ENCODE measurements at regions not wholly inside any gene's neighbourhood (a gene's known extent, or its start where the extent isn't known, plus 50 kb on each side); places are given as distances from the start of the nearest gene placed in this dataset.

DNA sequence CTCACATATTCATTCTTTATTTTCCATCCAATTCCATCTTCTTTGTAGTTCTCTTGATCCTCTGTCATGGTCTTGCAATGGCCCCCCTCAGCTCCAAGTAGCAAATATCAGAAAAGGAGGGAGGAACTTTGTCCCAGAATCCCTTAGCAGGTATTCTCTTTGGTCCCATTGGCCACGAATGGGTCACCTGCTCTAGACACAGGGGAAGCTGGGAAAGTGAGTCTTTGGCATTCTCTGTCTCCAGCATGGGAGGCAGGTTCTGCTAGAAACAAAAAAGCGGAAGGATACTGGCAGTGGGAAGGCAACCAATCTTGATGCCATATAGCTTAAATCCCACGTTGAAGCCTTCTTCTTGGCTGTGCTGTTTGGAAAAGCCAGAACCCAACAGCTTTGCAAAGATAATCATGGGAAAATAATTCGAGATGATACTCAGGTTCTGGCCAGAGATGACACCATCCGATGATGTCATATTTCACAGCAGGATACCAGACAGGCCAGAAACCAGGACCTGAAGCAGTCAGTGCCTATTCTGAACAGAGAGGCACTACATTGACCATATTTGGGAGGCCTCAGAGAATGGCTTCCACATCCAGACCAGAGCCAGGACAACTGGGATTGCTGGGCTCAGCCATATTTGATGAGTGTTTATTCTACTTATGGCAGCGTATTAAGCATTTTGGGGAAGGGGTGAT is 110.4 kb upstream of the ATXN3L start:
- H3K4me3 ChIP-seq (ENCODE audit: insufficient read depth, low read depth, low read length), result no peak overlapping the region
- H3K27ac ChIP-seq (ENCODE audit: insufficient read depth, low read depth, low read length, poor library complexity, severe bottlenecking), result no peak overlapping the region
- 96% methylated on average over 6 of the region's 6 CpGs for WGBS, 2 experiments
- H3K9me3 ChIP-seq (ENCODE audit: control insufficient read depth, low read length), result no peaks in the 10 kb centered on the region
- H3K4me1 ChIP-seq (ENCODE audit: control insufficient read depth, insufficient read depth, low read length), result no peaks in the 10 kb centered on the region
- no peaks in the 10 kb centered on the region for H3K27me3 ChIP-seq (ENCODE audit: control insufficient read depth, insufficient read depth, low read length, poor library complexity, severe bottlenecking)
- H3K36me3 ChIP-seq (ENCODE audit: control insufficient read depth, insufficient read depth, low read length), result no peaks in the 10 kb centered on the region

DNA sequence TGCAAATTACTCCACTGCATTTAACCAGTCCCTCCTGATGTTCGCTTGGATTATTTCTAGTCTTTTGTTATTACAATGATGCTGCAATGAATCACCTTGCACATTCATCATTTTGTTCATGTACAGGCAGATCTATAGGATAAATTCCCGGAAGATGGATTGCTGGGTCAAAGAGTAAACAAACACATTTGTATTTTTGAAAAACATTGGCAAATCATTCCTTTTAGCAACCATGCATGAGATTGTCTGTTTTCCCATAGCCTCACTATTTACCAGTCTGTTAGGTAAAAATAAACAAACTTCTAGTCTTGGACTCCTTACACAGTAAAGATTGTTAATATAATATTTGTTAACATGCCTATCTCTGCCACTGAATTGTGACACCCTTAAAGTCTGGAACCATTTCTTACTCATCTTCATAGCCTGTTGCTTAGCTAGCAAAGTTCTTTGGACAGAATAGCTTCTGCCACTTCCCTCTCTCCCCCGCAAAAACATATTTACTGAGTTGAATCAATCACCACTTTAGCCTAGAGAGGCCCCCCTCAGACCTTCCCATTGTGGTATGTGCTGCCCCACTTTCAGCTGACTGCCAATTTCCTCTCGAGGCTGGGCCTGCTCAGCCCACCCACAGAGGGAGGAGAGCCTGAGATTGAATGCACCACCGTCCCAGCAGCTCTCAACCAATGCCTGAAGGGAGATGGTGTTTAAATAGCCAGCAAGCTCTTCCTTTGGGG is 108.4 kb upstream of the ATXN3L start:
- H3K4me3 ChIP-seq (ENCODE audit: insufficient read depth, low read depth, low read length), result no peak overlapping the region
- no peaks in the 10 kb centered on the region for H3K27me3 ChIP-seq (ENCODE audit: control insufficient read depth, insufficient read depth, low read length, poor library complexity, severe bottlenecking)
- no peaks in the 10 kb centered on the region for H3K9me3 ChIP-seq (ENCODE audit: control insufficient read depth, low read length)
- H3K36me3 ChIP-seq (ENCODE audit: control insufficient read depth, insufficient read depth, low read length), result no peaks in the 10 kb centered on the region
- 31 to 35% methylated on average over 4 of the region's 5 CpGs for WGBS, 2 experiments
- H3K27ac ChIP-seq (ENCODE audit: insufficient read depth, low read depth, low read length, poor library complexity, severe bottlenecking), result no peak overlapping the region
- H3K4me1 ChIP-seq (ENCODE audit: control insufficient read depth, insufficient read depth, low read length), result no peaks in the 10 kb centered on the region

- H3K9me3 ChIP-seq (ENCODE audit: control insufficient read depth, low read length), result no peaks in the 10 kb centered on the region
- H3K27ac ChIP-seq (ENCODE audit: insufficient read depth, low read depth, low read length, poor library complexity, severe bottlenecking), result no peak overlapping the region
- 68 to 71% methylated on average over 5 of the region's 5 CpGs for WGBS, 2 experiments
- no peak overlapping the region for H3K4me3 ChIP-seq (ENCODE audit: insufficient read depth, low read depth, low read length)
- no peaks in the 10 kb centered on the region for H3K36me3 ChIP-seq (ENCODE audit: control insufficient read depth, insufficient read depth, low read length)
- H3K27me3 ChIP-seq (ENCODE audit: control insufficient read depth, insufficient read depth, low read length, poor library complexity, severe bottlenecking), result no peaks in the 10 kb centered on the region
- H3K4me1 ChIP-seq (ENCODE audit: control insufficient read depth, insufficient read depth, low read length), result no peaks in the 10 kb centered on the region
These were observed 107.7 kb upstream of the ATXN3L start for GRCh38 chrX:13427441-13428052.

DNA sequence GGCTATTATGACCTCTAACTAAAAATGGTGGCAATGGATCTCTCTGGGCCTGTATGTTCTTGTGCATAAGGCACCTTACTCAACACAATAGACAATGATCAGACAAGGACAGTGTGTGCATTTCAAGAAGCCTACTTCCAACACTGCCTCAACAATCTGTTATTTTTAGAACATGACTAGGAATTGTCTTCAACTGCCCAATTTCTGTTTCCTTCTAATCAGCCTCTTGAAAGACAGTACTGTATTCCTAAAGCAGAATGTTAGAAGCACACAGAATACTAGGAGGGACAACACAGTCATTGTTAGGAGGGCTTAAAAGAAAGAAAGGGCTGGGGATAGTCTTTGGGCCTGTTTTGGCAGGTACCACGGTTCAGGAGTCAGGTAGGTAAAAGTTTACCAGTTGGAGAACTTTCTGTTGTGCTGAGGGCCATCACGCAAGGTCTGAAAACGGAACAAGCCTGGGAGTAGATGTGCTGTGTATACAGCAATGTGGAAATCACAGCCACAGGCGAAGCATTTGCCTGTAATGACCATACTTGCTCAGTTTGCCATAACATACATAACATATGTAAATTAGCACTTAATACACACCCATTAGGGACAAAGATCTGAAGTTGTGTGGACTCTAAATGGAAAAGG is 100.8 kb upstream of the ATXN3L start:
- Histone ChIP-seq H3K4me1 (ENCODE audit: control insufficient read depth, insufficient read depth, low read length) (no peaks in the 10 kb centered on the region), H3K36me3 (ENCODE audit: control insufficient read depth, insufficient read depth, low read length) (no peaks in the 10 kb centered on the region), H3K9me3 (ENCODE audit: control insufficient read depth, low read length) (no peaks in the 10 kb centered on the region), H3K4me3 (ENCODE audit: insufficient read depth, low read depth, low read length) (no peak overlapping the region), H3K27ac (ENCODE audit: insufficient read depth, low read depth, low read length, poor library complexity, severe bottlenecking) (no peak overlapping the region), H3K27me3 (ENCODE audit: control insufficient read depth, insufficient read depth, low read length, poor library complexity, severe bottlenecking) (no peaks in the 10 kb centered on the region)
- WGBS, 2 experiments, result 82 to 94% methylated on average over 3 of the region's 4 CpGs

GRCh38 chrX:13419918-13420317 is 100.1 kb upstream of the ATXN3L start:
- Histone ChIP-seq H3K4me3 (ENCODE audit: insufficient read depth, low read depth, low read length) (no peak overlapping the region), H3K27me3 (ENCODE audit: control insufficient read depth, insufficient read depth, low read length, poor library complexity, severe bottlenecking) (no peaks in the 10 kb centered on the region), H3K9me3 (ENCODE audit: control insufficient read depth, low read length) (no peaks in the 10 kb centered on the region), H3K36me3 (ENCODE audit: control insufficient read depth, insufficient read depth, low read length) (no peaks in the 10 kb centered on the region), H3K27ac (ENCODE audit: insufficient read depth, low read depth, low read length, poor library complexity, severe bottlenecking) (no peak overlapping the region), H3K4me1 (ENCODE audit: control insufficient read depth, insufficient read depth, low read length) (no peaks in the 10 kb centered on the region)
- 91 to 100% methylated on average over 6 to 8 of the region's 9 CpGs for WGBS, 2 experiments

GRCh38 chrX:13419276-13419675 is 99.4 kb upstream of the ATXN3L start:
- H3K27ac ChIP-seq (ENCODE audit: insufficient read depth, low read depth, low read length, poor library complexity, severe bottlenecking), result no peak overlapping the region
- no peak overlapping the region for H3K4me3 ChIP-seq (ENCODE audit: insufficient read depth, low read depth, low read length)
- WGBS, 2 experiments, result 94 to 95% methylated on average over 9 of the region's 9 CpGs
- H3K36me3 ChIP-seq (ENCODE audit: control insufficient read depth, insufficient read depth, low read length), result no peaks in the 10 kb centered on the region
- no peaks in the 10 kb centered on the region for H3K9me3 ChIP-seq (ENCODE audit: control insufficient read depth, low read length)
- H3K4me1 ChIP-seq (ENCODE audit: control insufficient read depth, insufficient read depth, low read length), result no peaks in the 10 kb centered on the region
- no peaks in the 10 kb centered on the region for H3K27me3 ChIP-seq (ENCODE audit: control insufficient read depth, insufficient read depth, low read length, poor library complexity, severe bottlenecking)

DNA sequence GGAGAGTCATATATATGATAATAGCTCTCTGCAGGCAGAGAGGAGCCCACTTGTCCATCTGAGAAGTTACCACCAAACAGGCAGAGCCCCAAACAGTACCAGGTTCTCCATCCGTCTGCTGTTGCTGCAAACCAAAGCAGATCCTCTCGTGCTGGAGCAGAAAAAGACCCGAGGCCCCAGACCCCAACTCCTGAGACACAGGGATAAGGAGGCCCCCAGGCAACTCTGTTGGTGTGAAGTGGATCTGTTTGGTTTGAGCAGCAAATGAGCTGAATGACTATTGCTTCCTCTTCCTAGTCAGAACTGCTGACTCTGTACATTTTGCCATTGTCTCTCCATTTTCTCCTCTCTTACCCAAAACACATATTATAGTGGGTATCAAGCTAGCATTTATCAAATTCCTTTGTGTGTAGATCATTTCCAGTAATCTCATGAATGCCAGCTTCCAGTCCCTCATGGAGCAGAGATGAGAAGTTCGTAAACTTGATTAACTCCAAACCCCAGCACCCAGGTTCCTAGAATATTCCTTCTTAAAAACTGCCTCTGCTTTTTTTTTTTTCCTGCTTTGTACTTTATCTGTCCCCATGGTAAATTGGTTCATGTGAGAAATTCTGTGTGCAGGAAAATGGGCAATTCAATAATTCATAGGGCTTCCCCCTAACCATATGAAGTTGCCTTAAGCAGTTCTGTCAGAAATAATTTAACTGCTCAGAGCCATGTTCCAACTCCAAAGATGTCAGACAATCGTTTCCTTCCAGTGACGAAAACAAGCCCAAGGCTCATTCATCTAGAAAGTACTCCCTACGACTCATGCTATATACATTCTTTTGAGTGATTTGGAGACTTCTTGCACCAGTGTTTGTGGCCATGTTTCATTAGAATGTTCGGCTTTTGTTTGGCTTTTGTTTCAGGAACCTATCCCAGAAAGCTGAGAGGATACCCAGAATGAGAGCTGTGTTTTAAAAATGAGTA is 98.6 kb upstream of the ATXN3L start:
- Histone ChIP-seq H3K27ac (ENCODE audit: insufficient read depth, low read depth, low read length, poor library complexity, severe bottlenecking) (no peak overlapping the region), H3K9me3 (ENCODE audit: control insufficient read depth, low read length) (no peaks in the 10 kb centered on the region), H3K4me1 (ENCODE audit: control insufficient read depth, insufficient read depth, low read length) (no peaks in the 10 kb centered on the region), H3K36me3 (ENCODE audit: control insufficient read depth, insufficient read depth, low read length) (no peaks in the 10 kb centered on the region), H3K27me3 (ENCODE audit: control insufficient read depth, insufficient read depth, low read length, poor library complexity, severe bottlenecking) (no peaks in the 10 kb centered on the region), H3K4me3 (ENCODE audit: insufficient read depth, low read depth, low read length) (no peak overlapping the region)
- 91 to 94% methylated on average over 6 to 8 of the region's 8 CpGs for WGBS, 2 experiments

DNA sequence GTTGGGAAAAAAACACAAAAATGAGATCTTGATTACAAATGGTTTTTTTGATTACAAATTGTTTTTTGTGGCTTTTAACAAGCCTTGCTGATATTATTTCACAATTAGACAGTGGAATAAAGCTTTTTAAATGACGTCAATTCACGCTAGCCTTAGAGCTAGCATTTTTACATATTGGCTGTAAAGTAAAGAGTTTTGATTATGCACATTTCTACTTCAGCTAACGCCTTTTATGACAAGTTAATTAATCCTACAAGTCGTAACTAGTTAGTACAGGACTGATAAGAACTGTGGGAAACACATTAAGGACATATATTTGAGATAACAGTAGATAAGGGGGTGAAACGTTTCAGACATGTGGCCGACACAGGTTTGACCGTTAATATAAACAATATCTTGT is 95.7 kb upstream of the ATXN3L start:
- no peaks in the 10 kb centered on the region for H3K27me3 ChIP-seq (ENCODE audit: control insufficient read depth, insufficient read depth, low read length, poor library complexity, severe bottlenecking)
- H3K4me3 ChIP-seq (ENCODE audit: insufficient read depth, low read depth, low read length), result no peak overlapping the region
- H3K4me1 ChIP-seq (ENCODE audit: control insufficient read depth, insufficient read depth, low read length), result no peaks in the 10 kb centered on the region
- H3K9me3 ChIP-seq (ENCODE audit: control insufficient read depth, low read length), result no peaks in the 10 kb centered on the region
- no peak overlapping the region for H3K27ac ChIP-seq (ENCODE audit: insufficient read depth, low read depth, low read length, poor library complexity, severe bottlenecking)
- WGBS, 2 experiments, result 93 to 95% methylated on average over 2 to 7 of the region's 7 CpGs
- no peaks in the 10 kb centered on the region for H3K36me3 ChIP-seq (ENCODE audit: control insufficient read depth, insufficient read depth, low read length)

- Histone ChIP-seq H3K9me3 (ENCODE audit: control insufficient read depth, low read length) (no peaks in the 10 kb centered on the region), H3K4me3 (ENCODE audit: insufficient read depth, low read depth, low read length) (no peak overlapping the region), H3K27me3 (ENCODE audit: control insufficient read depth, insufficient read depth, low read length, poor library complexity, severe bottlenecking) (no peaks in the 10 kb centered on the region), H3K27ac (ENCODE audit: insufficient read depth, low read depth, low read length, poor library complexity, severe bottlenecking) (no peak overlapping the region), H3K36me3 (ENCODE audit: control insufficient read depth, insufficient read depth, low read length) (no peaks in the 10 kb centered on the region), H3K4me1 (ENCODE audit: control insufficient read depth, insufficient read depth, low read length) (no peaks in the 10 kb centered on the region)
- WGBS, 2 experiments, result 72 to 80% methylated on average over 8 of the region's 8 CpGs
These were observed 94.3 kb upstream of the ATXN3L start for GRCh38 chrX:13414006-13414647.

Data from ectodermal cell (in vitro differentiated cells).